ENCODE measurements at regions not wholly inside any gene's neighbourhood (a gene's known extent, or its start where the extent isn't known, plus 50 kb on each side); places are given as distances from the start of the nearest gene placed in this dataset.

DNA sequence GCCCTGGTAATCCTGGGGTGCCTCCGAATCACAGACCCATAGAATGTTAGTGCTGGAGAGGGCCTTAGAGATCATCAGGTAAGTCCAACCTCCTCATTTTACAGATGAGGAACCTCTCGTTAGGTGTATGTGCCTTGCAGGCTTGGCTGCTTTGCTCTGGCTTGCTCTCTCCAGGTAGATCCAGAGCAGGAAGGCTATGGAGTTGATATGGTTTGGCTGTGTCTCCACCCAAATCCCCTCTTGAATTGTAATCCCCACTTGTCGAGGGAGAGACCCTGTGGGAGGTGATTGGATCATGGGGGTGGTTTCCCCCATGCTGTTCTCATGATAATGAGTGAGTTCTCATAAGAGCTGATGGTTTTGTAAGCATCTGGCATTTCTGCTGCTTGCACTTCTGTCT is 186.0 kb upstream of the PLXNA2 start:
- TF ChIP-seq, protein P1, sequence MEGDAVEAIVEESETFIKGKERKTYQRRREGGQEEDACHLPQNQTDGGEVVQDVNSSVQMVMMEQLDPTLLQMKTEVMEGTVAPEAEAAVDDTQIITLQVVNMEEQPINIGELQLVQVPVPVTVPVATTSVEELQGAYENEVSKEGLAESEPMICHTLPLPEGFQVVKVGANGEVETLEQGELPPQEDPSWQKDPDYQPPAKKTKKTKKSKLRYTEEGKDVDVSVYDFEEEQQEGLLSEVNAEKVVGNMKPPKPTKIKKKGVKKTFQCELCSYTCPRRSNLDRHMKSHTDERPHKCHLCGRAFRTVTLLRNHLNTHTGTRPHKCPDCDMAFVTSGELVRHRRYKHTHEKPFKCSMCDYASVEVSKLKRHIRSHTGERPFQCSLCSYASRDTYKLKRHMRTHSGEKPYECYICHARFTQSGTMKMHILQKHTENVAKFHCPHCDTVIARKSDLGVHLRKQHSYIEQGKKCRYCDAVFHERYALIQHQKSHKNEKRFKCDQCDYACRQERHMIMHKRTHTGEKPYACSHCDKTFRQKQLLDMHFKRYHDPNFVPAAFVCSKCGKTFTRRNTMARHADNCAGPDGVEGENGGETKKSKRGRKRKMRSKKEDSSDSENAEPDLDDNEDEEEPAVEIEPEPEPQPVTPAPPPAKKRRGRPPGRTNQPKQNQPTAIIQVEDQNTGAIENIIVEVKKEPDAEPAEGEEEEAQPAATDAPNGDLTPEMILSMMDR (conservative IDR thresholded peaks at IDR 0.05): no peak
- no peak for TF ChIP-seq EZH2 (IDR thresholded peaks at IDR 0.05; ENCODE audit: low read depth)

Data from PC-9 (cell line).